ENCODE measurements at regions not wholly inside any gene's neighbourhood (a gene's known extent, or its start where the extent isn't known, plus 50 kb on each side); places are given as distances from the start of the nearest gene placed in this dataset.

GRCh38 chr9:36728651-36729520, 156.2 kb downstream of the MELK start:
- peak; percentile 78 for TF ChIP-seq CTCF (IDR thresholded peaks at IDR 0.05)
- ATAC-seq (peak; percentile 92), DNase-seq (peak; percentile 70 to 92 (median 86))
- intact Hi-C loops (cut with DNase I, micrococcal nuclease): loop anchor here in 1 of 2 donors (2.0 kb wide), 1 partner anchor 96 kb away; no protein-coding TSS in a partner anchor
- no peaks in the 10 kb centered on the region for H3K4me1 ChIP-seq (ENCODE audit: low read depth)
- H3K9me3 ChIP-seq: no peaks in the 10 kb centered on the region
- H3K36me3 ChIP-seq (ENCODE audit: low read depth): no peaks in the 10 kb centered on the region
- no peak overlapping the region for H3K4me3 ChIP-seq

- no peak for TF ChIP-seq CTCF (IDR thresholded peaks at IDR 0.05)
- no peaks in the 10 kb centered on the region for H3K9me3 ChIP-seq
- intact Hi-C loops (cut with DNase I, micrococcal nuclease): loop anchor here in 1 of 2 donors (2.0 kb wide), 1 partner anchor 97 kb away; no protein-coding TSS in a partner anchor
- H3K4me1 ChIP-seq (ENCODE audit: low read depth): no peaks in the 10 kb centered on the region
- no peaks in the 10 kb centered on the region for H3K36me3 ChIP-seq (ENCODE audit: low read depth)
- no peak for DNase-seq
- H3K4me3 ChIP-seq: no peak overlapping the region
- ATAC-seq: no peak
Measured at GRCh38 chr9:36729906-36730305, 157.2 kb downstream of the MELK start.

- ATAC-seq (no peak), DNase-seq (no peak)
- Histone ChIP-seq H3K4me3 (no peak overlapping the region), H3K9me3 (no peaks in the 10 kb centered on the region), H3K4me1 (ENCODE audit: low read depth) (no peaks in the 10 kb centered on the region), H3K36me3 (ENCODE audit: low read depth) (no peaks in the 10 kb centered on the region)
- no peak for TF ChIP-seq CTCF (IDR thresholded peaks at IDR 0.05)
- intact Hi-C loops (cut with DNase I, micrococcal nuclease): no loop called here
Measured at GRCh38 chr9:36730414-36730813, 157.7 kb downstream of the MELK start.

GRCh38 chr9:36731068-36731956, 158.6 kb downstream of the MELK start:
- ATAC-seq: no peak
- DNase-seq: no peak
- H3K9me3 ChIP-seq: no peaks in the 10 kb centered on the region
- H3K4me1 ChIP-seq (ENCODE audit: low read depth): no peaks in the 10 kb centered on the region
- H3K36me3 ChIP-seq (ENCODE audit: low read depth): no peaks in the 10 kb centered on the region
- intact Hi-C loops (cut with DNase I, micrococcal nuclease): no loop called here
- TF ChIP-seq CTCF (IDR thresholded peaks at IDR 0.05): no peak
- H3K4me3 ChIP-seq: no peak overlapping the region

- intact Hi-C loops (cut with DNase I, micrococcal nuclease): no loop called here
- Histone ChIP-seq H3K4me1 (ENCODE audit: low read depth) (no peaks in the 10 kb centered on the region), H3K36me3 (ENCODE audit: low read depth) (no peaks in the 10 kb centered on the region), H3K4me3 (no peak overlapping the region), H3K9me3 (no peaks in the 10 kb centered on the region)
- no peak for TF ChIP-seq CTCF (IDR thresholded peaks at IDR 0.05)
- DNase-seq: no peak
- no peak for ATAC-seq
Measured at GRCh38 chr9:36734737-36735136, 162.0 kb downstream of the MELK start.
